ENCODE measurements at regions not wholly inside any gene's neighbourhood (a gene's known extent, or its start where the extent isn't known, plus 50 kb on each side); places are given as distances from the start of the nearest gene placed in this dataset.

- TF ChIP-seq ZBTB5 (IDR thresholded peaks at IDR 0.05) (no peak), MGA (IDR thresholded peaks at IDR 0.05) (peak; percentile 58), ESRRA (IDR thresholded peaks at IDR 0.05; ENCODE audit: borderline replicate concordance, low read depth) (peak; percentile 100), RCOR1 (IDR thresholded peaks at IDR 0.05; ENCODE audit: borderline replicate concordance in 1 of 2, low read depth in 2 of 2, low read length in 2 of 2) (peak in 1 of 2 experiments; percentile 42; a peak in 1 of 4 replicates), ZNF316 (IDR thresholded peaks at IDR 0.05) (0 out of 2 replicates have a peak, but pooled peaks have one; percentile 2), MYBL2 (IDR thresholded peaks at IDR 0.05; ENCODE audit: low read depth) (no peak), MYBL2 (CRISPR knock-in tag; IDR thresholded peaks at IDR 0.05; ENCODE audit: borderline replicate concordance) (no peak), MAX (CRISPR knock-in tag; IDR thresholded peaks at IDR 0.05) (peak; percentile 82), ATF7 (IDR thresholded peaks at IDR 0.05) (peak; percentile 15; the same call in 1 of the 2 replicates), ZNF23 (CRISPR knock-in tag; IDR thresholded peaks at IDR 0.05) (no peak), USF1 (CRISPR knock-in tag; IDR thresholded peaks at IDR 0.05) (peak; percentile 35; the same call in 1 of the 2 replicates), SMC3 (conservative IDR thresholded peaks at IDR 0.05; ENCODE audit: insufficient read depth, low read depth, low read length) (peak; percentile 68; the same call in 1 of the 2 replicates), SOX6 (IDR thresholded peaks at IDR 0.05) (0 out of 2 replicates have a peak, but pooled peaks have one; percentile 16)
Observed at GRCh38 chr2:20135631-20136050, 84.2 kb upstream of the LAPTM4A start (continued).

Measured in K562 (cell line).